GM12878 (cell line): ENCODE measurements at regions not wholly inside any gene's neighbourhood (a gene's known extent, or its start where the extent isn't known, plus 50 kb on each side); places are given as distances from the start of the nearest gene placed in this dataset.
A peak's percentile ranks its signal among the peaks of the same experiment; 100 is the strongest.

Experiments used
- CBX5 ChIP-seq: sonication (generic); IDR thresholded peaks from 2 replicates; pipeline ENCODE4 v1.6.1; 2016; ENCODE audit warnings: low read depth, moderate library complexity, mild to moderate bottlenecking, inconsistent platforms
- EED ChIP-seq: sonication (generic); IDR thresholded peaks from 2 replicates; pipeline ENCODE4 v1.6.1; 2016; ENCODE audit warnings: antibody characterized with exemption, low read depth
- ETV6 ChIP-seq, 2 experiments: fragments of 450-650 bp in 1 of 2; IDR thresholded peaks in 1 of 2; conservative IDR thresholded peaks in 1 of 2; 2 replicates each; pipeline ENCODE4 v1.6.1; 2014; ENCODE audit warnings: antibody characterized with exemption in 1 of 2, borderline replicate concordance in 1 of 2, low read depth in 1 of 2, mild to moderate bottlenecking in 1 of 2, moderate library complexity in 1 of 2
- IKZF1 ChIP-seq: fragments of 450-650 bp; conservative IDR thresholded peaks from 2 replicates; pipeline ENCODE4 v1.6.1; 2017; ENCODE audit warnings: antibody characterized with exemption, mild to moderate bottlenecking
- IRF5 ChIP-seq: fragments of 450-650 bp; IDR thresholded peaks from 2 replicates; pipeline ENCODE4 v1.6.1; 2017; ENCODE audit warnings: borderline replicate concordance
- LARP7 ChIP-seq: fragments of 450-650 bp; IDR thresholded peaks from 2 replicates; pipeline ENCODE4 v1.6.1; 2017; ENCODE audit warnings: mild to moderate bottlenecking
- NFIC ChIP-seq: IDR thresholded peaks from 2 replicates; pipeline ENCODE4 v1.6.1; 2012; ENCODE audit warnings: low read depth, mild to moderate bottlenecking, inconsistent platforms, low read length, moderate library complexity
- NKRF ChIP-seq: fragments of 450-650 bp; conservative IDR thresholded peaks from 2 replicates; pipeline ENCODE4 v1.6.1; 2017; ENCODE audit warnings: mild to moderate bottlenecking, moderate library complexity
- NR2C2 ChIP-seq: IDR thresholded peaks from 2 replicates; pipeline ENCODE4 v1.6.1; 2011; ENCODE audit warnings: borderline replicate concordance, low read depth; ENCODE audit not compliant: control insufficient read depth, insufficient read length
- POLR2A ChIP-seq: IDR thresholded peaks from 2 replicates; pipeline ENCODE4 v1.6.1; 2011; ENCODE audit warnings: low read depth, mild to moderate bottlenecking, low read length
- RBBP5 ChIP-seq: fragments of 200-600 bp; sonication (generic); conservative IDR thresholded peaks from 2 replicates; pipeline ENCODE4 v1.6.1; 2016
- REST ChIP-seq: IDR thresholded peaks from 2 replicates; pipeline ENCODE4 v1.6.1; 2012; ENCODE audit warnings: mild to moderate bottlenecking, low read depth, low read length
- SMAD1 ChIP-seq: fragments of 450-650 bp; IDR thresholded peaks from 2 replicates; pipeline ENCODE4 v1.6.1; 2018; ENCODE audit warnings: mild to moderate bottlenecking, low read depth; ENCODE audit not compliant: partially characterized antibody
- SPI1 ChIP-seq: IDR thresholded peaks from 2 replicates; pipeline ENCODE4 v1.6.1; 2011; ENCODE audit warnings: low read depth, mild to moderate bottlenecking, low read length, moderate library complexity, borderline replicate concordance; ENCODE audit not compliant: insufficient read depth
- STAT1 ChIP-seq: fragments of 450-650 bp; conservative IDR thresholded peaks from 2 replicates; pipeline ENCODE4 v1.6.1; 2014; ENCODE audit warnings: antibody characterized with exemption, mild to moderate bottlenecking
- ZNF384 ChIP-seq: IDR thresholded peaks from 2 replicates; pipeline ENCODE4 v1.6.1; 2012; ENCODE audit warnings: low read depth, mild to moderate bottlenecking, low read length, improper control_type of control experiment, borderline replicate concordance

- no peak for TF ChIP-seq NKRF
- no peak for TF ChIP-seq CBX5
- TF ChIP-seq ETV6 (conservative IDR thresholded peaks at IDR 0.05 in 1 of 2, IDR thresholded peaks at IDR 0.05 in 1 of 2; ENCODE audit: borderline replicate concordance in 1 of 2, low read depth in 1 of 2): peak in 1 of 2 experiments; percentile 76; a peak in 2 of 4 replicates
- no peak for TF ChIP-seq LARP7
- no peak for TF ChIP-seq POLR2A
- no peak for TF ChIP-seq SMAD1
- TF ChIP-seq NR2C2: no peak
- TF ChIP-seq ZNF384: no peak
- TF ChIP-seq IKZF1: 0 out of 2 replicates have a peak, but pooled peaks have one; percentile 20
- TF ChIP-seq REST: no peak
- no peak for TF ChIP-seq STAT1
- TF ChIP-seq EED: peak; percentile 37; the same call in 1 of the 2 replicates
- no peak for TF ChIP-seq SPI1
- no peak for TF ChIP-seq RBBP5
- TF ChIP-seq IRF5: no peak
- no peak for TF ChIP-seq NFIC
- TF ChIP-seq, all 136 proteins: peak for 6
Observed at GRCh38 chr2:12589802-12590320, 126.9 kb upstream of the TRIB2 start (continued).
